Hematopoietic multipotent progenitor cell treated with erythropoietin and hydrocortisone succinate and interleukin-3 and kit ligand, for 15 days (in vitro differentiated cells): ENCODE measurements at regions not wholly inside any gene's neighbourhood (a gene's known extent, or its start where the extent isn't known, plus 50 kb on each side); places are given as distances from the start of the nearest gene placed in this dataset.

Experiments
- DNase-seq: peaks from one replicate; pipeline ENCODE4 v3.0.0-alpha.2; 2015; ENCODE audit warnings: low spot score

DNA sequence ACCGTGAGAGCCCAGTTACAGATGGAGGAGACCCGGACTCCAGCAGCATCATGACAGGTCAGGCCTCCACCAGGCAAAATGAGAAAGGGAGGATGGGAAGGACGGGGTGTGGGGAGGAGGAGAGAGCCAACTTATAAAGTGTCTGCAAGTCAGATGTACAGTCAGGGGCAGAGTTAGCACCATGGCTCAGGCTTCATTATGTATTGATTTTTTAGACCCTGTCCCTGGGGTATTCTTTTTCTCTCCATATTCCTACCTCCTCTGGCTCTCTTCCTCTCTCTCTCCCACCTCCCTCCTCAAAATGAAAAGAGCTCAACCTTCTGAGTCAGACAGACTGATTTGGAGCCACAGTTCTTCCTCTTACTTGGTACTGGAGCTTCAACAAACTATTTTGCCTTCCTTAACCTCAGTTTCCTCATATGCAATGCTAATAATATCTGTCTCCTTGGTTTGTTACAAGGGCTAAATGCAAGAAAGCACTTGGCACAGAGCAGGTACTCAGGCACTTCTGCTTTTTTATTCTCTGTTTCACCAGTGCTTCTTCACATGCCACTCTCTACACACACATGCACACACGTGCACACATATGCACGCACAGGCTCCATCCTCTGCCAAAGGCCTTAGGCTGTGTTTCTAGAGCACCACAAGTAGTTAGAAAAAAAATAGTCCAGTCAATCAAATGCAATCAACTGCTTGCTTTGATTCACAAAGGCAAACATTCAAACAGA lies 92.3 kb upstream of the PKDCC start:
- DNase-seq, result no peak

DNA sequence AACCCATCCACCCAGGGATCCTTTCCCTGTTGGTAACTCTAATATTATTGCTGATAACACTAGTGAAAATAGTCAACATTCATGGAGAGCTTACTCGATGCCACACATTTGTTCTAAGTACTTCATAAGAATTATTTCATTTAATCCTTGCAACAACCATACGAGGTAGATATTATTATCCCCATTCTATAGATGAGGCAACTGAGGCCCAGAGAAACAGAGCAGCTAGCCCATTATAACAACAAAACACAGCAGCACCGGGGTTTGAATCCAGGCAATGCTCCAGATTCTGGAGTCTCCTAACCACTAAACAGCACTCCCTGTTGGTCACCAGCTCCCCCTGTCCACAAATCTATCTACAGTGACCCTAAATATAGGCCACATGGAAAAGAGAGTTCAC lies 90.4 kb upstream of the PKDCC start:
- DNase-seq, result no peak

DNA sequence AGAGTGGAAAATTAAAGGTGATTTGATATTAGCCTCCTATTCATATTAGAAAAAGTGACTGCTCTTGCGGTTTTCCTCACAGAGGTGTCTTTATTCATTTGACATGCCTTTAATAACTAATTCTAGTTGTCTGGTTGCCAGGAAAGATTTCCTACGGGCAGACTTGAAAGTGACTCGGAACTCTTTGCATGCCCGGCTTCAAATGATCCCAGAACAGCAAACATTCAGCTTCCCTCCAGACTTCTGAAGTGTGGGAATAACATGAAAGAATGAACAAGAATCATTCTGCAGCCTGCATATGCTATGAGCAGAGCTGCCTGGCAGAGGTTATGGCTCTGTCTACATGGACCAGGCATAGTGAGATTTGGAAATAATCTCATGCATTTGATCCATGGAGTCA lies 89.6 kb upstream of the PKDCC start:
- no peak for DNase-seq

DNA sequence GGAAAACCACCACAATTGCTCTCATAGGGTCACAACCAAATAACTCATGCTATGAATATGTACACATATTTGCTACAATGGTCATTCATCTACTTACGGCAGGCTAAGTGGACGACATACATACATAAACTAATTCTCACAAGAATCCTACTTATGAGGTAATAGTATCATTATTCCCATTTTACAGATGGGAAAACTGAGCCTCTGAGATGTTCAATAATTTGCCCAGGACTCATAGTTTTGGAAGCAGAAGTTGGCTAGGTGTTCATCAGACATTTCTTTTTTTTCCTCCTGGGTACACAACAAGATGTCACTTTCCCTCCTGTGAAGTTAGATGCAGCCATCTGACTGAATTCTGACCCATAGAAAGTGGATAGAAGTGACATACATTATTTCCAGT lies 89.0 kb upstream of the PKDCC start:
- DNase-seq, result no peak

DNA sequence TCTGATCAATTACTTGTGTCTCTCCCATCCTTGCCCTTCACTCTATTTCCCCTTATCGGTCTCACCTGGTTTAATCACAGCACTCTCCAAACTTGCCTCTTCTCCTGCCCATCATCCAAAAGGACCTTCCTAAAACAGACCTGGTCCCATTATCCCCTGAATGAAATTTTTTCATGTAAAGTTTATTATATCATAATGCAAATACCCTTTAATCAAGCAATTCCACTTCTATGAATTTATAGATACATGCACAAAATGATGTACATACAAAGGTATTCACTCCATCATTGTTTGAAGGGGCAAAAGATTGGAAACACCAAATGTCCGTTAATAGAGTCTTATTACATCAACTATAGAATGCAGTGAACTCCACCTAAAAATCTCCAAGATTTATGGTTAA lies 88.1 kb upstream of the PKDCC start:
- no peak for DNase-seq

DNA sequence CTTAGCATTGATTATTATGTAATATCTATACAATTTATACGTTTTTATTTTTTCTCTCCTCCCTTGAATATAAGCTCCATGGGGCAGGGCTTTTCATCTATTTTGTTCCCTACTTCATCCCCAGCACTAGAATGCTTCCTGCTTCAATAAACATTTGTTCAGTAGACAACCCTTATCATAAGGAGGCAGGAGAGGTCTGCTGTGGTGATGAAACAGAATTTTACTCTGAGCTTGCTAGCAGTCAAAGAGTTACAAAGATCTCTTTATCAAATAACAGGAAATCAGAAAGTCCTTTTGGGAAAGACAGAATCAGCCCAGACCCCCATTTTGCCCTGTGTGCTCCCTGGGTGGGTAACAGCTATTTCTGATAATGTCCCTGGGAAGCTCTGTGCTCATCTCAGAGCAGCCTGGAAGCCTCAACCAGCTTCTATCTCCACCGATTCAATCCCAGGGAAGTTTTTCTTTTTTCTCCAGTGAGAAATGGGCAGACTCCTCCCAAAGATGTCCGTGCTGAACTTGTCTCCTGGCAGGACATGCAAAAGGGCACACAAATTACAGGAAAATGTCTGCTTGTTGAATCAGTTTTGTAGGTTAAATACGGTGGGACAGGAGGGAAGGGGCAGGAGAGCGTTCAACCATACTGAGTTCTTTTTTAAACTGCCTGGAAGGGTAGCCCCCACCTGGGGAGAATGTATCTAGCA lies 84.7 kb upstream of the PKDCC start:
- DNase-seq, result no peak

DNA sequence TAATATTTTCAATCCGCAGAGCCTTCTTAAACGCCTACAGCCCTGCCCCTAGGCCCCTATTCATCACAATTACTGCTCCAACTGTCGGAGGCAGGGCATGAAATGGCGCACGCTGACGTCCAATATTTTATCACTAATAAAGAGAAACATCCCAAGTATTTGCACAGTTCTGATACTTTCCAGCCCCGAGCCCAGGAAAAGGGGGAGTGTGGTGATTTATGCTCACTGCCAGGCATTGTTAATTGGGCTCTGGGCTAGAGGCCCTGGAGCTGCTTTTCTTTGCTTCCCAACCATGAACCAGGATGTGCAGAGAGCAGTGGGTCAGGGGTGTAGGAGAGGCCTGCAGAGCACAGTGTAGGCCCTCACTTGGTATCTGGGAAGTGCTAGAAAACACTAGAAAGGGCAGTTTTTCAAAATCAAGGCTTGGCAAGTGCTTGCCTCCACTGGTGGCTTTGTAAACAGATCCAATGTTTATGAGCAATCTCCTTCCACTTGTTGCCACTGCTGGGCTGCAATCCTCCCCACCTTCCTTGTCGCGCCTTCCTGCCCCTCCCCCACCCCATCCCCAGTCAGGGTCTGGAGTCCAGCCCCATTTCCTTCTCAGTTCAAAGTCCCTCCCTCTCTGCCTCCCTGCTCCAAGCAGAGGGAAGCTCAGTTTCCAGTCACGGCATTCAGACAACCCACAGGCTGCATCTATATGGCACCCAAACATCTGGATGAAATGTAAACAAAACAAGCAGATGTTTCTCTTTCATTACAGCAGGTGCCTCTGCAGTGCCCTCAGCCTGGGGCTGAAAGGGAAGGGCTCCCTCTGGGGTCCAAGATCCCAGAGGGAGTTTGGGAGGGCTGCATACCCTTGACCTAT lies 83.9 kb upstream of the PKDCC start:
- no peak for DNase-seq

DNA sequence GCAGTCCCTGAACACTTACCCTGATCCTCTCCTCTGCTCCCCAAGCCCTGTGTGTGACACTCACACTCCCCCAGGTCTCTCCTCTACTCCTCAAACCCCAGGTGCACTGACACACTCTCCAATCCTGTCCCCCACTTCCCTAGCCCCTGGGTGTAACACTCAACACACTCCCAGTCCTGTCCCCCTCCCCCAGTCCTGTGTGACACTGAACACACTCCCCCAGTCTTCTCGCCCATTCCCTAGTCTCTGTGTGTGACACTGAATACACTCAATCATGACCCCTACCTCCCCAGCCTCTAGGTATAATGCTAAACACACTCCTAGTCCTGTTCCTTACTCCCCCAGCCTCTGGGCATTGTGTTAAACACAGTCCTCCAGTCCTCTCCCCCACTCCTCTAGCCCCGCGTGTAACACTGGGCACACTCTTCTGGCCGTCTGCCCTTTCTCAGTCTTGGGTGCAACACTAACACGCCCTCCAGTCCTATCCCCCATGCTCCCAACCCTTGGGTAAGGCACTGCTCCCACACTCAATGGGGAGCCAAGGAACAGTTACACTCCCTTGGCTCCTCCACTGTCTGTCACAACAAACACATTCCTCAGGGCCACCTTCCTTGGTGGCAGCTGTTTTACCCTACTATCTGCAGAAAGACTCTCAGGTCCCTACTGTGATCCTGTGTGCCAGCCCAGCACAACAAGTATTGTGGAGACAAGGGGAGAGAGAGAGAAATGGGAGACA lies 82.5 kb upstream of the PKDCC start:
- DNase-seq, result no peak

DNA sequence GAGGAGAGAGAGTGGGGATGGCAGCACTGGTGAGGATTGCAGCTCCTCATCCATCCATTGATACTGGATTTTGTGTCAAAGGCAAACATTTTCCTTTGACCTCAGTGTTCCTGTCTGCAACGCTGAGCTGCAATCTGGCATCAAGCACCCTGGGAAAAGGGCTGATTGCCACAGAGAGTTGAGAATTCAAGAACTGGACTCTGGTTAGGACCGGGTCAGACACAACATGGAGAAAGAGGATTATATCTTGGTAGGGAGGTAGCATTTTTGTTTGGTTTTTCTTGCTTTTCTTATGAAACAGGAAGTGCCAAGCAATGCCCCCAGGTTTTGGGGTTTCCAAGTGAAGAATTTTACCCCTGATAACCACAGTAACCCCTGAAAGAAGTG lies 81.9 kb upstream of the PKDCC start:
- DNase-seq, result no peak

DNA sequence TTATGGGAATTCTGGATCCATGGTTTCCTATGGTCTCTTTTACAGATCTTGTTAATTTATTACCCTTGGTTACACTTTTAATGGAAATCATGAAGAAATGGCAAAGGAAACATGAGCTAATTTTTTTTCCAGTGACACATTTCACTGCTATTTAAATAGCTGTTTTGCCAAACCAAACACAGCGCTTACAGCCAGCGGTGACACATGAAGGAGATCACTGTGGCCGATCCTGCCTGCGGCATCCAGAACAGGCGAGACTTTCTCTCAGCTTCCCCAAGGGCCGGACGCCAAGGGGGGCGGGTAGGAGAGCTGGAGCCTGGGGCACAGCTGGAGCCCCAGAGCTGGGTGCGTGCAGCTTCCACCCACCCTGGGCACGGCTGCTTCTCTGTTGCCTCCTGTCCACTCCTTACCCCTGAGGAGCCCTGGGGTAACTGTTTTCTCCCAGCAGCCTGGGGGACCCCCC lies 81.4 kb upstream of the PKDCC start:
- DNase-seq, result no peak

DNA sequence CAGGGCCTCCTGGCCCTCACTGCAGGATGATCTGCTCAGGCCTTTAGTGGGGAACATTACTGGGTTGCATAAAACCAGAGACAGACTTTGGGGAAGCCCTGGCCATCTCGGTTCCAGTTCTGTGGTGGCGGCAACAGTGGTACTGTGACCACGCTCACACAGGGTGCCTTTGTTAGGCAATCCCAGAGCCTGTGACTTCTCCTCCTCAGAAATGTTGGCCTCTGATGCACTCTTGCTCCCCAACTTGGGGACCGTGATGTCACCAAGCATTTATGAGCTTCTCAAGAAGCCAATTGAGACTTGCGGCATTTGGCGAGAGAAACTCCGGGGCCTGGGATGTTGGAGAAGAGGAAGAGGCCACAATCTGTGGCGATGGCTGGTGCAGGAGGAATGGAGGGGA lies 80.9 kb upstream of the PKDCC start:
- DNase-seq, result no peak

DNA sequence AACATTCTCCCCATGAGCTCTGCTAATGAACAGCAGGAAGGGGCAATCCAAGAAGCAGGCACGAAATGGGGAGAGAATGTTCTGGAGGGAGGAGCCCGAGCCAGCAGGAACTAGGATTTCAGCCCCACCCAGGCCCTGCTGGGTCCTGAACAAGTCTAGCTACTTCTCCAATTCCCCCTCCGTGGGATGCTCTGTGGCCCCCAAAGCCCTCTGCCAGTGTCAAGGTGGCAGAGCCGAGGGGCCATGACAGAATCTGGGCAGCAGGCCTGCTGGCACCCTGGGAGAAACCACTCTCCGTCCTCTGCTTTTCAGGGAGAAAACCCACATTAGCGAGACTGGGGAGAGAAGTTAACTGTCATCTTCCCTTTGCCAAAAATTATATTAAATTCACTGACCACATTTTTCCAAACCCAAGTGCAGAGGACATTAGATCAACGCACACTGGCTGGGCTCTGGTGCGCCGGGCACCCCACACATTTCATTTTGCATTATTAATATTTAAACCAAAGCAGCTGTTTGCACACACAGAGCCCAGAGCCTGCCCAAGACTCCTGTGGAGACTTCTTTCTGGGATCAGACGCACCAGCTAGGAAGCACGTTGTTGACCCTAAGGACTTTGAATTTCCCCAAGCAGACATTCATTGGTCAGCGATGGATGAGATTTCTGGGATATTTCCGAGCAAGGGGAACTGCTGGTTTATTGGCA lies 80.2 kb upstream of the PKDCC start:
- DNase-seq, result no peak

DNA sequence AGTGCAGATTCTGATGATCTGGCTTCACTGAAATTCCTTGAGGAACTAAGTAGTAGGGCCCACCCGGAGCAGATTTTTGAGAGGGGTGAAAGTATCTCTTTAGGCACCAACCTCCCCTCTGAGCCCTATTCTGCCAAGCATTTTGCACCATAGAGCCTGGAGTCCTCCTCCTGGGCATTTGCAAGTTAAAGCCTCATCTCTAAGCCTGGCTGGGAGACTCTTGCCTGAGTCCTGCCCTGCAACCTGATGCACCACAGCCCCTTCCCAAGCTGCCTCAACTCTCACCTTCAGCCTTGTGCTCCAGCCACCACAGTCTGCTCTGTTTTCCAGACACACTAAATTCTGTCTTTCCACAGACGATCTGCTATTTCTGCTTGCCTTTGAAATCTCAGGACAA lies 79.6 kb upstream of the PKDCC start:
- no peak for DNase-seq

DNA sequence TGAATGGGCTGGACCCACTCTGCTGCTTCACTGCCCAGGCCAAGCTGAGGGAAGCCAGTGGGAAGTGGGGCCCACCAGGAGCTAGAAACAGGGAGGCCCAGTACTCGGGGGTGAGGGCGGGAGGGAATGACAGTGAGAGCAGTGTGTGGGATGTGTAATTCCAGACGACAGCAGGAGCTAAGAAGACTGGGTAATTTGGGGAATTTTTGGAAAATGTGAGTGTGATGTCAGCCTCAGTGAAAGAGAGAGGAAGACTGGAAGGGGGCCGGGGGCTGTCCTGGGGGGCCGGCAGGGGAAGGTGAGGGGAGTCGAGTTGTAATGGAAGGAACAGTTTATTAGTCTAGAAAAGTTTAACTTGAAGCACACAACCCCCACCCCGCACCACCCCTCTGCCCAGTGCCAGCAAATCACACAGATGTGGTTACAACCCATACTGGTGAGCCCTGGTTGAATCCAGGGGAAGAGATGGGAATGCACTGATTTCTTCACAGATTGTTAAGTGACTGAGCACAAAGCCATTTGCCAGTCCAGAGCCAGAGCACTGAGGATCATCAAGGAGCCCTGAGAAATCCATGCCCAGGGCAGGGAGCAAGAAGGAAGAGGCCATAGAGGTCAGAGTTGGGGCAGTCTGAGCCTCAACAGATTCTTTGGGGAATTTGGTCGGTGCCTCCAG lies 76.7 kb upstream of the PKDCC start:
- no peak for DNase-seq

DNA sequence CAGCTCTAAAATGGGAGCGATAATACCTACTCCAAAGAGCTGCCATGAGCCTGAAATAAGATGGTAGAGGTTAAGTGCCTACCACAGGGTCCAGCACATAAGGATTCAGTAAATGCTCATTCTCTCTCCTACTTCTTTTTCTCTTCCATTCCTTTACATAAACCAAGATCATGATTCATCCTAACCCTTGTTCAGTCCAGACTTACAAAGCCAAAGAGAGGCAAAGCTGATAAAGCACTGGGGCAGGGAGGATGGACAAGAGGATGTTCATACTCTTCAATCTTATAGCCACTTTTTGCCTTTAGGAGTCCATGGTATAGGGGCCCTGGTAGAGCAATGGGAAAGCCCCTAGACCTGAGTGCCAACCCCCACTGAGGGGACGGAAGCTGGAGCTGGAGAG lies 75.6 kb upstream of the PKDCC start:
- no peak for DNase-seq

DNA sequence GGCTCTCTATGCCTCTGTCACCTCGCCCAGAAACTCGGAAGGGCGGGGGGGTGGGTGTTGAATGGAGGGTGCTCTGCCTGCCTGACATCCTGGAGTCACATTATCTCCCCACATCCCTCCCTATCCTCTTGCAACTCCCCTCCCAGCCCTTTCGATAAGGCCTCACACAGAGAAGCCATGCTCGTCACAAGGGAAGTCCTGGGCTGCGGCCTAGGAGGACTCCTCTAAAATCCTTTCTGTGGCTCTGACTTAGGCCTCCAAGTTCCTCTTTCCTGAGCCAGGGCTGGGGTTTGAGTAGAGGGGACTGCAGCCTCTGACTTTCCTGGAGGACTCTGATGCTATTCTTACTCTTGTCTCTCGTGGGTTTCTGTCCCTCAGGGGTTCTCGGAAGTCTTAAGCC lies 75.0 kb upstream of the PKDCC start:
- no peak for DNase-seq

DNA sequence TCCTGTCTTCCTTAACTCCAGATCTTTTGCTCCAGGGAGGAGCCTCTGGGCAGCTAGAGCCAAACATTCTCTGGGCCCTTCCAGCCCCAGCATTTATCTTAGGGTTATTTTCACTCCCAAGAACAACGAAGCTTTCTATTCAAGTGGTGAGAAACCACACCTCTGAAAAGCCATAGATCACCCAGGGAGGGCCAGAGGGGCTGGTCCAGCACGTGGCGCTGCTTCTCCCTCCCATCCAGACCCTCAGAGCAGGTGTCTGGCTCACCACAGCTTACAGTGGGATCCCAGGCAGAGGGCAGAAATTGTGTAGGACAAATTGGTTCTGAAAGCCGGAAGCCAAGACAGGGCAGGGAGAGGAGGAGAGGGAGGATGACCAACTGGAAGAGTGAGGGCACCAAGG lies 74.0 kb upstream of the PKDCC start:
- no peak for DNase-seq

DNA sequence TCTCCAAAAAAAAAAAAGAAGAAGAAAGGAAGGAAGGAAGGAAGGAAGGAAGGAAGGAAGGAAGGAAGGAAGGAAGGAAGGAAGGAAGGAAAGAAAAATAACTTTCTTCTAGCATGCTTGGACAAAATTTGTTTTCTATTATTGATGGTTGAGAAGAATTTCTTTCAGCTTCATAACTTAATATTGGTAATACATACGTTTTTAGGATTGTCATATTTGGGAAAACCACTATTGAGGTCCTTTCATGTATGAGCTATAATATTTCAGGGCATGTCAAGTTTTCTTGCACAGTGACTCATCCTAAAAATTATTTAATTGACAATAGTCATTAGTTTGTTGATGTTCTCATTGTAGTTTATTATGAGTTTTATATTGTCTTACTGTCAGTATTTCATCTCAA lies 66.4 kb upstream of the PKDCC start:
- no peak for DNase-seq

DNA sequence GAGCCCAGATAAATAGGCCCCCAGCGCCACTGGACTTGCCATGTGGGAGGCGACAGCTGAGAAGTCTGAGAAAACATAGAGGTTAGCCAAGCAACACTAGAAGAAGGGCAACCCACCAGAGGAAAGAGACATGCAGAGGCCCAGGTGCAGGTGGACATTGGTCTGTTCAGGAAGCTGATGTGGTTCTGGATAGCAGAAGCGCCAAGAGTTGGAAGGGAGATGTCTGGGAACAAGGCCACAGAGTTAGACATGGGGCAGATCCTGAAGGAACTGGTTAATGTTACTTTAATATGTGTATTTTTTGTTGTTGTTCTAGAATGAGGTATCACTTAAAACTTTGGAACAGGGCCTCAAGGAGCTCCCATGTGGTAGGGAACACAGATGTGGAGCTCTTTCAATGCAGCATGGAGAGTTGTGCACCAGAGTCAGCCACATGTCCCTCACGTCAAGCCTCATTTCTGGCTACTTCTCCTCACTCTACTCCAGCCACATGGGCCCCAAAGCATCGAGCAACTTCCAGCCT lies 62.2 kb upstream of the PKDCC start:
- DNase-seq, result no peak

DNA sequence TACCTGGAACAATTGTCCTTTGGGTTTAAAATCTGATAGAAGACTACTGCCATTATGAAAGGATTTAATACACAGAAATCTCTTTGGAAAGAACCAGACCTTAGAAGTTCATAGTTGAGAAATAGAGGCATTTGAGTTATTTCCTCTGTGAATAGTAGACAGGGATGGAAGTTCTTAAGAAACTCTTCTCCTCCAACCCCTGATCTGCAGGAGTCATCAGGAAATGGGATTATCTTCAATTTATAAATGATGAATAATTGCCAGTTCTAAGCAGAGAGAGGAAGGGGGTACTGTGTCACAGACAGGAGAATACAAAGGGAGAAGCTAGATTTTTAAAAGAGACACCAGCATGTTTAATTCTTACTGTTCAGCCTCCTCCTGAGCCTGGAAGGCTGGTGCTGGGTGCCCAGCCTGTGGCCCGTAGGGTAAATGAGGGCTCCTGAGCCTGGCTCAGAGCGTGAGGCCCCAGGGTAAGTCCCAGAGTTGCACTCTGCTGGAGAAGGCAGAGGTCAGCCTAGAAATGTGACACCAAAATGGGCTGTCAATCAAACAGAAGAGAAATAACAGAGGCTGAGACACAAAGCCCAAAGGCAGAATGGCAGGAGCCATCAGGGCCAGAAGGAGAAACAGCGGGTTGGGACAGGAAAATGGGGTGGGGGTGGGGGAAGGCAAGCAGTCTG lies 58.2 kb upstream of the PKDCC start:
- no peak for DNase-seq
